ENCODE measurements at regions not wholly inside any gene's neighbourhood (a gene's known extent, or its start where the extent isn't known, plus 50 kb on each side); places are given as distances from the start of the nearest gene placed in this dataset.

DNA sequence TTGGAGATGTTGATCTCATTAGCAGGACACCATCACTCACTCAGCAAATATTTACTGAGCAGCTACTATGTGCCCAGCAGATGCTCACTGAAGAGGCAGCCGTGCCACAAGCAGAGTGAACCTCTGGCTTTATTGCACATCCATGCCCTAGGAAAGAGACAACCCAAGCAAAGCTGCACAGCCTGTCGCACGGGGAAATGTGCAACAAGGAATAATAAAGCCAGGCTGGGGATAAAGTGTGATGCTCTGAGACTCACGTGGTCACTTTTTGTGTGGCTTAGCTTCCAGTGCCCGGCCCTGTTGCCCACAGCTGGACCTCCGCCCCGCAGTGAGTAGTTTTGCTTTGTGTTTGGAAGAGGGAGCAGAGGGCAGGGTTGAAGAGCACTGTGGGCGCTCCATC is 130.4 kb upstream of the CDH4 start:
- Histone ChIP-seq H2BK20ac (ENCODE audit: low read depth, low read length) (no peak overlapping the region), H3K9me3 (ENCODE audit: control insufficient read depth, insufficient read depth, low read length) (no peaks in the 10 kb centered on the region), H3K4me3 (ENCODE audit: insufficient read depth, low read depth, low read length) (no peak overlapping the region), H4K5ac (ENCODE audit: low read depth, low read length) (no peak overlapping the region), H3K79me1 (ENCODE audit: low read depth in 1 of 2, low read length in 2 of 2) (no peaks in the 10 kb centered on the region), H3K4ac (ENCODE audit: low read depth, low read length) (no peak overlapping the region), H2BK15ac (ENCODE audit: low read depth, low read length) (no peak overlapping the region; the same call in 2 of the 3 replicates), H2AK9ac (replicated peaks; ENCODE audit: low read depth, low read length, poor library complexity) (no peak overlapping the region), H3K4me2 (ENCODE audit: low read depth, low read length) (no peak overlapping the region), H2AFZ (replicated peaks; ENCODE audit: low read length, poor library complexity) (no peak overlapping the region), H3K4me1 (ENCODE audit: control insufficient read depth, insufficient read depth, low read length) (no peaks in the 10 kb centered on the region), H3K27ac (ENCODE audit: insufficient read depth, low read length) (no peak overlapping the region), H3K36me3 (ENCODE audit: control insufficient read depth, insufficient read depth, low read length) (no peaks in the 10 kb centered on the region), H2BK5ac (ENCODE audit: low read depth, low read length, poor library complexity, severe bottlenecking) (no peak overlapping the region), H2BK120ac (ENCODE audit: low read depth, low read length) (no peak overlapping the region), H2AK5ac (ENCODE audit: low read depth, low read length) (no peak overlapping the region), H3K27me3 (ENCODE audit: control insufficient read depth, insufficient read depth, low read length) (no peaks in the 10 kb centered on the region), H3K14ac (replicated peaks; ENCODE audit: low read depth, low read length) (no peak overlapping the region), H3K23ac (ENCODE audit: low read depth, low read length) (no peak overlapping the region), H3K9me1 (ENCODE audit: insufficient read depth, low read length) (0 out of 2 replicates have a peak, but pooled peaks cover 3% of the 10 kb centered on the region), H4K91ac (ENCODE audit: insufficient read depth, low read depth, low read length) (no peak overlapping the region), H3K9ac (ENCODE audit: low read depth, low read length) (no peak overlapping the region), H3K56ac (ENCODE audit: extremely low read depth, insufficient read depth, low read length) (no peak overlapping the region), H4K8ac (ENCODE audit: low read depth in 2 of 2, low read length in 2 of 2) (no peak overlapping the region), H4K20me1 (ENCODE audit: insufficient read depth, low read length) (no peaks in the 10 kb centered on the region), H3K18ac (ENCODE audit: low read depth, low read length) (no peak overlapping the region)
- intact Hi-C loops (cut with micrococcal nuclease) = loop anchor here (2.0 to 5.0 kb wide), 2 partner anchors 107 to 1174 kb away; no protein-coding TSS in a partner anchor
- dilution Hi-C loops (cut with HindIII; ENCODE audit: low sequenced_read_pairs, unreplicated experiment) = no loop called here
- TF ChIP-seq MXI1 (IDR thresholded peaks at IDR 0.05; ENCODE audit: borderline replicate concordance, low read depth, low read length) (no peak), SMC3 (IDR thresholded peaks at IDR 0.05; ENCODE audit: low read depth, low read length) (no peak), NFE2L2 (IDR thresholded peaks at IDR 0.05; ENCODE audit: low read depth, low read length) (no peak), CEBPB (IDR thresholded peaks at IDR 0.05; ENCODE audit: low read depth, low read length) (no peak), POLR2A (IDR thresholded peaks at IDR 0.05; ENCODE audit: low read depth, low read length) (no peak), CHD1 (IDR thresholded peaks at IDR 0.05; ENCODE audit: low read depth, low read length) (no peak), RCOR1 (IDR thresholded peaks at IDR 0.05; ENCODE audit: insufficient replicate concordance, low read length) (no peak), RAD21 (IDR thresholded peaks at IDR 0.05; ENCODE audit: low read length) (no peak), ELK1 (IDR thresholded peaks at IDR 0.05; ENCODE audit: borderline replicate concordance, low read depth, low read length) (no peak), BHLHE40 (IDR thresholded peaks at IDR 0.05; ENCODE audit: low read depth, low read length) (no peak), FOS (IDR thresholded peaks at IDR 0.05; ENCODE audit: low read depth, low read length) (no peak), MAFK (IDR thresholded peaks at IDR 0.05; ENCODE audit: low read depth, low read length) (no peak), RFX5 (IDR thresholded peaks at IDR 0.05; ENCODE audit: low read depth, low read length) (no peak), MAZ (IDR thresholded peaks at IDR 0.05; ENCODE audit: borderline replicate concordance, low read depth, low read length) (no peak)
- TF ChIP-seq, protein P1, sequence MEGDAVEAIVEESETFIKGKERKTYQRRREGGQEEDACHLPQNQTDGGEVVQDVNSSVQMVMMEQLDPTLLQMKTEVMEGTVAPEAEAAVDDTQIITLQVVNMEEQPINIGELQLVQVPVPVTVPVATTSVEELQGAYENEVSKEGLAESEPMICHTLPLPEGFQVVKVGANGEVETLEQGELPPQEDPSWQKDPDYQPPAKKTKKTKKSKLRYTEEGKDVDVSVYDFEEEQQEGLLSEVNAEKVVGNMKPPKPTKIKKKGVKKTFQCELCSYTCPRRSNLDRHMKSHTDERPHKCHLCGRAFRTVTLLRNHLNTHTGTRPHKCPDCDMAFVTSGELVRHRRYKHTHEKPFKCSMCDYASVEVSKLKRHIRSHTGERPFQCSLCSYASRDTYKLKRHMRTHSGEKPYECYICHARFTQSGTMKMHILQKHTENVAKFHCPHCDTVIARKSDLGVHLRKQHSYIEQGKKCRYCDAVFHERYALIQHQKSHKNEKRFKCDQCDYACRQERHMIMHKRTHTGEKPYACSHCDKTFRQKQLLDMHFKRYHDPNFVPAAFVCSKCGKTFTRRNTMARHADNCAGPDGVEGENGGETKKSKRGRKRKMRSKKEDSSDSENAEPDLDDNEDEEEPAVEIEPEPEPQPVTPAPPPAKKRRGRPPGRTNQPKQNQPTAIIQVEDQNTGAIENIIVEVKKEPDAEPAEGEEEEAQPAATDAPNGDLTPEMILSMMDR (conservative IDR thresholded peaks at IDR 0.05; ENCODE audit: low read depth, low read length) = no peak
- TF ChIP-seq, protein P2, sequence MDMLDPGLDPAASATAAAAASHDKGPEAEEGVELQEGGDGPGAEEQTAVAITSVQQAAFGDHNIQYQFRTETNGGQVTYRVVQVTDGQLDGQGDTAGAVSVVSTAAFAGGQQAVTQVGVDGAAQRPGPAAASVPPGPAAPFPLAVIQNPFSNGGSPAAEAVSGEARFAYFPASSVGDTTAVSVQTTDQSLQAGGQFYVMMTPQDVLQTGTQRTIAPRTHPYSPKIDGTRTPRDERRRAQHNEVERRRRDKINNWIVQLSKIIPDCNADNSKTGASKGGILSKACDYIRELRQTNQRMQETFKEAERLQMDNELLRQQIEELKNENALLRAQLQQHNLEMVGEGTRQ (IDR thresholded peaks at IDR 0.05; ENCODE audit: low read depth, low read length) = no peak
- WGBS, 2 experiments (ENCODE audit: extremely low coverage in 2 of 2, insufficient read length in 1 of 2) = 80% methylated on average over 3 of the region's 8 CpGs; no CpG with 5 or more reads in 1 of the 2 experiments
- no TSS peak for BruUV-seq (replicated peaks)
- ChIA-PET CTCF (interaction anchor here (0.6 kb wide), 1 partner anchor 44 kb away, joined by 3 read pairs; no protein-coding TSS in a partner anchor), POLR2A (ENCODE audit: unreplicated experiment) (no interaction called here)
- no peak for DNase-seq
- in situ Hi-C loops (cut with MboI; ENCODE audit: low sequenced_read_pairs) = loop anchor here (25.0 kb wide), 1 partner anchor 909 kb away; no protein-coding TSS in a partner anchor
- ATAC-seq (ENCODE audit: low read depth) = no peak
